ENCODE measurements at regions not wholly inside any gene's neighbourhood (a gene's known extent, or its start where the extent isn't known, plus 50 kb on each side); places are given as distances from the start of the nearest gene placed in this dataset.
"Not testable (repeated sequence)": the region's sequence is repeated elsewhere in the genome, so short reads cannot be mapped to it uniquely, and the experiment has no call there.

DNA sequence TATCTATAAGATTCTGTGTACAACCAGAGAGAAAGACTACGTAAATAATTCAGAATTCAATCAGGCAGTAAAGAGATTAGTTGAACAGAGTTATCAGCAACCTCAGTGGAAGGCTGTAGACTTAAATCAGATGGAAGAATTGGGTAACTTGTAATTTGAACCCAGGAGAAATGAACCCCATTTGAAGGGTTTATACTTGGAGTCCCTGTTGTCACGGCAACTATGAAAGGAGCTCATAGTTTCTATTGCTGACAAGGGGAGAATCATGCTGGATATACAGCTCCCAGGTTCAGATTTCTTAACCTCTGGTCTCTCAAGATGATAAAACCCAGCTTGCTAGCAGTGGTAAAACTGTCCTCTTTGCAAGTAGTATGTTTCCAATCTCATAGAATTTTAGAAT lies 54.4 kb upstream of the BMP4 start:
- DNase-seq: no peak

DNA sequence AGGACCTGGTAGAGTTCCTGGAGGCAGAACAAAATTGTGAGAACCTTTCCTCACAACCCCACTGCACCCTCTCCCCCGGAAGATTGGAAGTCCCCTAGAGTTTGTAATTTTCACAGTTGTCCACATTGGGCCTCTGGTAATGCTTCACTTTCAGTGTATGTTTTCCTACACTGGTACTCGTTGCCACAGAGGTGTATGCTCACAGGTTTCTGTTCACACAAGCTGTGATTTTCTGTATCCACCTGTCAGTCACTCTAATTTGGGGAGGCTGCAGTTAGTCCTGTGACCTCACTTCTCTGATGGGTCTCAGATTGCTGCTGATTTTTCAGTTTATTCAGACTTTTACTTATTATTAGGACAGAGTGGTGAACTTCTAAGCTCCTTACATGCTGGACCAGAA lies 66.4 kb upstream of the BMP4 start:
- no peak for DNase-seq

DNA sequence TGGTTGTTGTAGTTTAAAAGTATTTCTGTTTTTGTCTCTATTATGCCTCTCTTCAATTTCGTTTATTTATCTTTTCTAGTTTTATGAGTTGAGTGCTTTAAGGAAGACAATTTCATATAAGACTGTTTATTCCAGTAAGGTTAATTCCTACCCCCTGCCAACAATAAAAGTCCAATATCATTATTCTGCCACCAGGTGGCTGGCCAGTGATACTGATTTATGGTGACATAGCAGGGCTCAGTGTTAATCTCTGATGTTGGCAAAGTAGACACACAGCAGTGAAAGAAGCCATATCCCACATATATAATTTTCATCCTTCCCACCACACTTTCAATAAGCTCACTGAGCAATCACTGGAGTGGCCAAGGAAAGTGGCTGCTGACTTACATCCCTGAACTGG lies 69.0 kb upstream of the BMP4 start:
- DNase-seq: no peak

DNA sequence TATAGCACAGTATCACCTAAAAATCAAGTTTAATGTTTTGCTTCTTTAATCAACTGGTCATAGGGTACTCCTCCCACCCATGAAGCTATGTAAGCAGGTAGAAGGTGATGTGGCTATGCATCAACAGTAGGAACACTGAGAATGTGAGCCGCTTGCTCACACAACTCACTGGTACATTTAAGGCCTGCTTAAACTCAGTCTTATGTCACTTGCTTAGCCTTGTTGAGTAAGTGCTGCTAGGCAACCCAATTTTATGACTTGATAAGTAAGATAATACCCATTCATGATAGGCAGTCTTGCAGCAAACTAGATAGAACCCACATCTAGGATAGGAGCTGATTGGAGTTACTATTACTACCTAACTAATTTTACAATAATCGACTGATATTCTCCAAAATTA lies 70.0 kb upstream of the BMP4 start:
- no peak for DNase-seq

DNA sequence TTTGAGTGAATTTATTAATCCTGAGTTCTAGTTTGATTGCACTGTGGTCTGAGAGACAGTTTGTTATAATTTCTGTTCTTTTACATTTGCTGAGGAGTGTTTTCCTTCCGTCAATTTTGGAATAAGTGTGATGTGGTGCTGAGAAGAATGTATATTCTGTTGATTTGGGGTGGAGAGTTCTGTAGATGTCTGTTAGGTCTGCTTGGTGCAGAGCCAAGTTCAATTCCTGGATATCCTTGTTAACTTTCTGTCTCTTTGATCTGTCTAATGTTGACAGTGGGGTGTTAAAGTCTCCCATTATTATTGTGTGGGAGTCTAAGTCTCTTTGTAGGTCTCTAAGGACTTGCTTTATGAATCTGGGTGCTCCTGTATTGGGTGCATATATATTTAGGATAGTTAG lies 74.4 kb upstream of the BMP4 start:
- not testable (repeated sequence) for DNase-seq

DNA sequence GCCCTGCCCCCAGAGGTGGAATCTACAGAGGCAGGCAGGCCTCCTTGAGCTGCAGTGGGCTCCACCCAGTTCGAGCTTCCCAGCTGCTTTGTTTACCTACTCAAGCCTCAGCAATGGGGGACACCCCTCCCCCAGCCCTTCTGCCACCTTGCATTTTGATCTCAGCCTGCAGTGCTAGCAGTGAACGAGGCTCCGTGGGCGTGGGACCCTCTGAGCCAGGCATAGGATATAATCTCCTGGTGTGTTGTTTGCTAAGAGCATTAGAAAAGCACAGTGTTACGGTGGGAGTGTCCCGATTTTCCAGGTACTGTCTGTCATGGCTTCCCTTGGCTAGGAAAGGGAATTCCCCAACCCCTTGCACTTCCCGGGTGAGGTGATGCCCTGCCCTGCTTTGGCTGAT lies 76.7 kb upstream of the BMP4 start:
- DNase-seq: not testable (repeated sequence)

DNA sequence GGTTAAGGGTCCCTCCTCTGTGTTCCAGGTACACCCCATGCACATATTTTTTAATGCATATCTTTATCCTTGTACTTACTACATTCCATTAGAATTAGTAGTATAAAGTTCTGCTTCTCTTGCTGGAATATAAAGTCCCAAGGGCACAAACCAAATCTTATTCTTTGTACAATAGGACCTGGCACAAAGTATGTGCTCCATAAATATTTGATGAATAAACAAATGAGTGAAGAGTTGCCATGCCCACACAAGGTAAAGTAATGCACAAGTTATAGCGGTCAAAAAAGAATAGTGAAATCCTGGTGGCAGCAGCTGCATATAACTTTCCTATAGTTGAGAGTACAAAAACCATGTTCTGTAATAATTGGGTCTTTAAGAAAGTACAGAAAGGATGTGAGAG lies 82.1 kb upstream of the BMP4 start:
- no peak for DNase-seq

DNA sequence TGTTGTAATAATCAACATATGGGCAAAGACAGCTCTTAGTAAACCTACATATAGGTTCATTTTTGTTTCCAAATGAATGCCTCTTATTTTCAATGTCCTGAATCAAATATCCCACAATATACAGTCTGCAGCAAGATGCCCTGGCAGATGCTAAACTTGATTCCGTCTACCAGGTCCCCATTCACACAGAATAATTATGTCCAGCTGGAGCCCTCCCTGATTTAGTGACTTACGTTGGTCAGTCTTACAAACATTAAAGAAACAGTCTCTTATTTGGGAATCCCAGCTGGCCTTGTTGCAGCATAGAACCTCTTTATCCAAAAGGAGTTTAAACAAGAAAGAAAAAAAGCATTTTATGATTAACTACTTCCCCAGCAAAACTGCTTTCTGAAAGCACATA lies 82.7 kb upstream of the BMP4 start:
- DNase-seq: no peak

DNA sequence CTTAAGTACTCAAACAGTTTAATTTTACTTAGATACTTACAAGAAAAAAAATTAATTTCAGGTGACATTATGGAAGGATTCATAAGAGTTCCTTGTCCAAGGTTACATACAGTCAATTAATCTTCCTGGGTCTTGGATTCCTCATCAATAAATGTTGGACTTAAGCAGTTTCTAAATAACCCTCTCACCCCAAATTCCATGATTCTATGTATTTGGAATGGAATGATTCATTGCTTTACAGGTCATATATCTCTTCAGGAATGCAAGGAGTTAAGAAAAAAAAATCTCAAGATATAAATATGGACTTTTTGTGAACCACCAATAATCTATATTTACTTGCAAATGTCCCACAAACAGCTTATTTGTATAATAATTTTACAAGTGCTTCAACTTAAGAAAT lies 84.2 kb upstream of the BMP4 start:
- DNase-seq: no peak

DNA sequence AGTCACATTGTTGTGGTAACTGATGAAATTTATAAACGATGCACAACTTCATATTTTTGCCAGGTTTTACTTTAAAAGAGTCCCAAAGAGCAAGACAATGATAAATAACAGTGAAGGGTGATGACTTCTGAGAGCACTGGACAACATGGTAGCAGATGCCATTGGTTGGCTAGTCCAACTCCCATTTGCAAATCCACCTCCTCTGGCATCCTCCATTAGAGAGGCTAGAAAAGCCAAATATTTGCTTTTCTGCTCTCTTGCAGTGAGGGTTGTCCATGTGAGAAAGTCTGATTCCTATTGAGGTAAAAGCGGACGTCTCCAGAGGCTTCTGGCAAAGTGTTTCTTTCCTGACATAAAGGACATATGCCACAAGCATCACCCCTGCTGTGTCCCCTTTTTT lies 89.6 kb upstream of the BMP4 start:
- DNase-seq: no peak

DNA sequence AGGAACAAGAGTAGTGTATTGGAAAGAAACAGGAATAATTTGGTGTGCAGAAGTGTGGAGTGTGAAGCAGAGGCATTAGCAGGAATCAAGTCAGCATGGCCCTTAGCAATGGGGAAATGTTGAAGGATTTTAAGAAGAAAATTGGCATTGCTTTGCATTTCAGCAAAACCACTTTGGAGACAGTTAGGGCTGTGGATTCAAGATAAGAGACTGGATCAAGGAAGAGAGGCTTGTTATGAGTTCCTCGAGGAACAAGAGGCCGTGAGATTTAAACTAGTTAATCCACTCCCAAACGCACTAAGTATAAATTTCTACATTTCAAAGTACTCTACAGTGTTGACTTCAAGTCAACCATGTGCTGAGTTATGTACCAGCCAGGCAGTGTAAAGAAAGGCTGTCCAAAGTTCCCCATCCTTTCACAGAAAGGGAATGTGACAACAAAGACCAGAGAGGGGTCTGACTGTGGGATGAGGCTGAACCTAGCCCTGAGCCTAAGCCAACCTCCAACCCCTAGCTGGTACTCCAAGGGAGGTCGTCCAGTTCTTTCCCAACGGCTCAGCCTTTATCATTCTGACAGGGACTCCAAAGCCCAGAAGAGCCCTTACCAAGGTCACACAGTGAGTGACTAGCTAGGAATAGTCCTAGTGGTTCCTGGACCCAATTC lies 91.2 kb upstream of the BMP4 start:
- DNase-seq: no peak

DNA sequence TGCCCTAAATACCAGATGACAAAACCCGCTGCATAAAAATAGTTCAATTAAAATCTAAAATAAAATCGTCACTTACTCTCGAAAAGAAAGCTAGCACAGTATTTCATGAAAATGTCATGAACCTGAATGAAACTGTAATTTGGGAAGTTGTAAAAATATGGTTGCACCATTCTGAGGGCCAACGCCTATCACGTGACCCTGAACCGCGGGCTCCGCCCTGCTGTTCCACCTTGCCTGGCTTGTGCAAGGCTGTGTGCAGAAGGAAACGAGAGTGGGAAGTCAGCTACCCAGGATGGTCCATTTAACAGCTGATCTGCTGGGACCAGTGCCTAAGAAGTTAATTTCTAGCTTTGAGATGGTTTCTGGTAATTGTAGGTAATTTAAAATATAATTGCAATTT lies 91.7 kb upstream of the BMP4 start:
- no peak for DNase-seq

DNA sequence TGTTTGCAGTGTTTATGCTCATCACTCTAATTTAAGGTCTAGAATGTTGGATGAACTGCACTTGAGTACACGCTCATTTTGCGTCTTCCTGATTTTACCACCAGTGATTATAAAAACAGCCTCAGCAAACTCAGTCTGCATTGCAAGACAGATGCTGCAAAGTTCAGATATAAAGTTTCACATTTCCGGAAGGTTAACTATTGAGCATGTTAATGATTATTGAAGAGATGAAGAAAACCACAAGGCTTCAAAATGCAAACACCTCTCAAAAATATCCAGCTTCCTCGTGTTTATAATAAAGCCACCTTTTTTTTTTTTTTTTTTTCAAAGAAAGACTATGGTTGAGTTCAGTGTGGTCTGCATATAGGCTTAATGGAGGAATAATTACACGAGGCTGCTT lies 92.1 kb upstream of the BMP4 start:
- no peak for DNase-seq

DNA sequence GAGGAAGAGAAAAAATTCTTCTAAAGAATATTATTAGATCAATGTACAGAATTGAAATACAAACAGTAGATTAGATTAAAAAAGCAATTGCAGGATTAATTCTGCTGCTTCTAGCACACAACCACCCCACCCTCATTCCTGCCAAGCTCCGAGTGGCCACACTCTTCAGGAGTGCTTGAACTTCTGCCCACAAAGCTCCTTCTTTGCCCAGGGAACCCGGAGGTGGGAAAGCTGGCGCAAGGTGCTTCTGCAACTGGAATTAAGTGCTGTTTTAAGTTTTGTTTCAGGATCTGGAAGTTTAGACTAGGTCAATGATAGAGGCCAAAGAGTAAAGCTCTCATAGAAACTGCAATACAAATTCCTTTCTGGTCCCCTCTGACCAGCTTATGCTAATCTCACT lies 94.1 kb upstream of the BMP4 start:
- DNase-seq: no peak

DNA sequence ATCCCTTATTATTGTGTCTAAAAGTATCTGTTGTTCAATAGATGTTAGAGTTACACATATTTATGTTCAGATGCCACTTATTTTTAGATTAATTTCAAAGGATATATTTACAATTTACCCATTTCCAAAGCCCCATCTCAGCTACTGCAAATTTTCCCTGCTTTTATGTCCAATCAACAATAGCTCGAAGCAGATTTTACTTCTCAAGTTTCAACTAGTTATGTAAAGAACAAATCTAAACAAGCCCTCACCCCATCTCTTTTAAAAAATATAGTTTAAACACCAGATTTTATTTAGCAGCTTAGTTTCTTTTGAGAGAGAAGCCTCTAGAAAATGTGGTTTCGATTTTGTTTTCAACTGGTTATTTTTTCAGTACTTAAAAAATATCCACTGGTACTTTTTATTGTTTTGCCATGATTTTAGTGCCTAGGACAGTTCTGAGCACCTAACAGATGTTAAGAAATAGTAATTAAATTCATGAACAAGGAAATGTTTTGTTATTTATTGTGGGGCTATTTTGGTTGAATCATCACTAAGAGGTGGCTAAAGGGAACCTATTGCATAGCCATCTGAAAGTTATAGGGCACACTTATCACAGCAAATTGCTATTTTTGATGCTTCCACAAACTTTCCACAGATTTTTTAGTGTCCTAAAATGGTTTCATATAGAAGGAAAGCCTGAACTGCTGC lies 96.2 kb upstream of the BMP4 start:
- DNase-seq: no peak

DNA sequence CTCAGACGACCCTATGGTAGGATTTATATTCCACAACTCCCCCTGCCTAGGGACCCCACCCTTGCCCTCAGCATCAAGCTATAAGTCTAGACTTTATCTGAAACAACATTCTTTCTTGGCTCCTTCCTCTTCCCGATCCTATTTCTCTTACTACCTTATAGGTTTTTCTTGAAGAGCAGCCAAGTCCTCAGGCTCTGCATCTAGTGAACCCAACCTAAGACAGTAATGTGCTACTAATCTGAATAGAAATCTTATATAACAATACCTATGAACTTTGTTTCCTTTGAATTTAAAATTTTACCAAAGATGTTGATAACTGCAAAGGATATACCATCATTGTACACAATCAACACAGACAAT lies 96.7 kb upstream of the BMP4 start:
- DNase-seq: no peak

DNA sequence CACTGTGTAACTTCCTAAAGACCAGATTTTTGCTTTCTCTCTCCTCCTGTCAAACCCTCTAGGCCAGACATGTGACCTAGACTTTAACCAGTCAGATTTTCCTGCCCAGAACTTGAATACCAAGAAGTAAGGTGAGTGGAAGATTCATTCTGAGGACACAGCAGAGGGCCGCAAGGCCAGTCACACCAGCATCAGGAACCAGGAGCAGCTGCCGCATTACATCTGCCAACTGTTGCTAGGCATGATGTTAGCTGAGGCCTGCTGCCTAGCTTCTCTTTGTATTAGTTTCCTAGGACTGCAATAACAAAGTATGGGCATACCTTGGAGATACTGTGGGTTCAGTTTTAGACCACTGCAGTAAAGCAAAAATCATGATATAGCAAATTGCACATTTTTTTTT lies 101.9 kb upstream of the BMP4 start:
- DNase-seq: no peak

DNA sequence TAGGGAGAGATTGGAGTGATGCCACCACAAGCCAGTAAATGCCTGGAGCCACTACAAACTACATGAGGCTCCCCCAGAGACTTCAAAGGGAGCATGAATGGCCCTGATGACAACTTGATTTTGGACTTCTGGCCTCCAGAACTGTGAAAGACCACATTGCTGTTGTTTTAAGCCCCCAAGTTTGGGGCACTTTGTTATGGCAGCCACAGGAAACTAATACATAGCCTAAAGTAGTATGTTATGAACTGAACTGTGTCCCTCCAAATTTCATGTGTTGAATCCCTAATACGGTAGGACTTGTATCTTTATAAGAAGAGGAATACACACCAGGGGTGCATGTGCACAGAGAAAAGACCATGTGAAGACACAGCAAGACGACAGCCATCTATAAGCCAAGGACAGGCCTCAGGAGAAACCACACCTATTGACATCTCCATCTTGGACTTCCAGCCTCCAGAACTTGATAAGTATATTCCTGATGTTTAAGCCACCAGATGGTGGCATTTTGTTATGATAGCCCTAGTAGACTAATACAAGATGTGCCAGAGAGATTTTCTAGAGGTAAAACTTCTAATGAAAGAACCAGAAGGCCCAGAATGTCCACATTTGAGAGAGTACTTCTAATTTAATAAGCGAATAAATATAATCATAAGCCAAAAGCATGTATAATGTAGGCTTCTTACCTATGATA lies 127.1 kb upstream of the BMP4 start:
- DNase-seq: no peak

DNA sequence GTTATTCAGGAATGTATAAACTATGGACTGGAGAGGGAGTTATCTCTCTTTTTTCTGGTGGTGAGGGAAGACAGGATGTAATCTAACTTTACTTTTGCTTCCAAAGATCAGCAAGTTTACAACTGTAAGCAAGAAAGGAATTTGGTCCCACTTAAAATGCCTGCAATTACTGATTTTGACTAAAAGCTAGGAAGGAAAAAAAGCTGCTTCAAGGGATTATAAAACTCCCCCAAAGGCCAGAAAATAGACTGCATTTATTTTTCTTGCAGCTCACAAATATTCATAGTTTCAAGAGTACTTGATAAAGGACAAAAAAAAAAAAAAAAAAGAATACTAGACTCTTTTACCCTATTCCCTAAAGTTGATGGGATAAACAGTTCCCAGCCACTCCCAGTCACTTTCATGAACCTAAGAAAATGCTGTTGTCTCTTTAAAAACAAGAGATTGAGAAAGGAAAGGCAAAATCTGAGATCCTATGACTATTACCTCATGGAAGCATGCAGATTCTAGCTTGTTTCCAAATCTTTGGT lies 128.7 kb upstream of the BMP4 start:
- DNase-seq: no peak

DNA sequence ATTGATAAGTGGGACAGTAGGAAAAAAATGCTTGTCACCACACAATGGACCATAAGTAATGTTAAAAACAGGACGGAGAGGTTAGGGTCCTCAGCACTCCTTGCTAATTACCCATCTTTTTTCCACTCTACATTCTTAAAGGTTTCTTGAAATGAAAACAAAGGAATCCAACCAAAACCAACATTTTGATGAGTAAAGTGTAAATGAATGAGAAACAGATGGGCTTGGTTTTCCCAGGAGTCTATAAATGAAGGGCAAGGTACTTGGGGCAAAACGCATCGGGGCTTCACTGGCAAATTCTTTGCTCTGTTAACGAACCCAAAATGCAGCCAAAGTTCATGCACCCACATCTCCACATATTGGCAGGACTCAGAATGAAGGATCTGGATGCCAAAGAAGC lies 129.2 kb upstream of the BMP4 start:
- no peak for DNase-seq

DNA sequence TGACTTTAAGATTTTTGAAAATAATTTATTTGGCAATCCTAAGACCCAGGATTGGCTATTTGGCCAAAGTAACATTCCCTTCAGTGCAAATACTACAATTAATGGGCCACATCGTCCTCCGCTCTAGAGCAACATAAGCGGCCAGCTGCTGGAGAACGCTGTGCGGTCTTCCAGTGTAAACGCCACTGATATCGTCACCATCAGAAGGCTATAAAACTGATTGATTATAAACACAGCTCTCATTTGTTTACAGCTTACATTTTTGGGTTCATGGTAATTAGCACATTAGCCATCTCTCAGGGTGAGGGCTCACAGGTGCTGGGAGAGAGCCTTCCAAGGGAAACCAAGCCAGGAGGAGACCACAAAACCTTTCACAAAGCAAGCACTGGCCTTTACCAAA lies 130.1 kb upstream of the BMP4 start:
- DNase-seq: no peak

DNA sequence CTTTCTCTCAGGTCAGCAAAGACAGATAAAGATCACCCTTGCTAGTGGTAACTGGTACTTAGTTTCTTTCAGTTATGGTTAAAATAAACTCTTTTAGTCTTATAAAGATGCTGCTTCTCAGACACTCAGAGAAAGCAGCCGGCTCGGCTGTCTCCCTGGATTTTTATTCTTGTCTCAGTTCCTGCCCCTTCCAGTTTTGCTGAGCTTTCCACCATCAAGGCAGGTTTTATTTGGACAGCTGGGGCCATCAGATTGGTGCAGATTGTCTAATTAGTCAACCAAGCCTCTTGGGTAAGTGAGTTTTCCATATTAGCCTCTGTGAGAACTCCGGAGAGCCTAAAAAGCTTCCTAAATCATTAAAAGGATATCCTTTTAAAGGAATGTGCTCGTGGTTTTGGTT lies 130.8 kb upstream of the BMP4 start:
- no peak for DNase-seq

DNA sequence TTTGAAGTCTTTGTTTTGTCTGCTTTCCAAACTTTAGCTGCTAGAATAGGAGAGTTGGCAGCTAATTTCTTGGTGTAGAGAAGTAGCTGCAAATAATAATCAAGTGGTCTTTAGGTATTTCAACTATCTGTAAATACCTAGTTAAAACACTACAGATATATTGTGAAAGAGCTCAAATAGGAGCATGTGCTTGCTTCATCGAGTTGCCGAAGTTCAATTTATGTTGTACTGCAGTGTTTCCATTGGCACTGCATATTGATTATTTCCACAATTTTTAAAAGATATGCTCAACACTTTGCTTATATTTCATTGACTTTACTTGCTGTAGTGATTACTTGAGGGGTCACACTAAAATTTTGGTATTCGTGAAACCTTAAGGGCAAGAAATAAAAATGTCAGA lies 131.6 kb upstream of the BMP4 start:
- DNase-seq: no peak

DNA sequence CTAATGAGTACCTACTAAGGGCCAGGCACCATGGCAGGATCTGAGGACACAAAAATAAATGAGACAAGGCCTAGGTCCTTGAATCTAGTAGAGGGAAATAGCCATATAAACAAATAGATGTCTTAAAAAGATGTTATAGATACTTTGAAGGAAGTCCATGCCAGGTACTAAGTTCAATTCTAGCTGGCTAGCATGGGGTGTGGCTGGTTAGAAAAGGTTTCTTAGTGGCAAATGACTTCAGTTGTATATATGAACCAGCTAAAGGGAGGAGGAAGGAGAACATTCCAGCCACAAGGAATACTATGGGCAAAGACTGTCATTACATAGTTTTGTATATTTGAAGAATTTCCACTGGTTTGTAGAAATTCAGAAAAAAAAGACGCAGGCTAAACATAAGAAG lies 133.6 kb upstream of the BMP4 start:
- DNase-seq: no peak

DNA sequence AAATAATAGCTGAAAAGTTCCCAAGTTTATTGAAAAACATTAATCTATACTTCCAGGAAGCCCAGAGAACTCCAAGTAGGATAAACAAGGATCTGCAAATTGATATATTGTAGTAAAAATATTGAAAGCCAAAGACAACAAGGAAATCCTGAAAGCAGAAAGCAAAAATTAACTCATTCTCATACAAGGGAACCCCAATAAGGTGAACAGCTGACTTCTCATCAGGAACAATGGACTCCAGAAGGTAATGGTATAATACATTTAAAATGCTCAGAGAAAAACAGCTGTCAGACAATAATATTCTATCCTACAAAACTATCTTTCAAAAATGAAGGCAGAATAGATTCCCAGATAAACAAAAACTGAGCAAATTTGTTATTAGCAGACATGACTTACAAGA lies 138.1 kb upstream of the BMP4 start:
- no peak for DNase-seq
